GM12873 (cell line): ENCODE measurements at regions not wholly inside any gene's neighbourhood (a gene's known extent, or its start where the extent isn't known, plus 50 kb on each side); places are given as distances from the start of the nearest gene placed in this dataset.

ENCODE experiments used
- TF ChIP-seq, protein P1 (sequence below): IDR thresholded peaks from 2 replicates; pipeline ENCODE4 v1.5.1; 2012; ENCODE audit warnings: low read depth, mild to moderate bottlenecking, moderate library complexity, low read length, control low read depth; ENCODE audit not compliant: insufficient read depth; ENCODE audit errors: missing control alignments

DNA sequence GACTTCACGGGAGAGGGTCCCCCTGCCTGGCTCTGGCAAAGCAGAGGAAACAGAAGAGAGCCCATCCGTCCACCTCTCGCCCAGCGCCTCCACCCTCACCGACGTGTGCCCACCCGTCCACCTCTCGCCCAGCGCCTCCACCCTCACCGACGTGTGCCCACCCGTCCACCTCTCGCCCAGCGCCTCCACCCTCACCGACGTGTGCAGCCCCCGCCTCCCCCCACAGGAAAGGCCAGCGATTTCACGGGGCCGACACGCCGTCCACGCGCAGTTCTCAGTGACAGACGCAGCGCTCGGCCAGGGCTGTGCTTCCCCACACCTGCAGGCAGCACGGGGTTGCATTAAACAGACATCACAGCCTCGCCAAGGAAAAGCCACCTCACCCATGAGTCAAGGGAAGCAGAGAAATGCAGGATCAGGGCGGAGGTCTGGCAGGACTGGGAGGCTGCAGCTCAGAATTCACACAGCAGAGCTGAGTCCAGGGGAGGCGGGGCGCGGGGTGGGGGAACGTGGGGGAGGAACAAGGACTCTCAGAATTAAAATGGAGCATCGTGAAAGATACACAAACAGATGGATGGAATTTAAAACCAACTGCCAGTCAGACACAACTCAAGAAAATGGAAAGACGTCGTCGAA, 377.7 kb downstream of the BRD1 start:
- TF ChIP-seq, protein P1, sequence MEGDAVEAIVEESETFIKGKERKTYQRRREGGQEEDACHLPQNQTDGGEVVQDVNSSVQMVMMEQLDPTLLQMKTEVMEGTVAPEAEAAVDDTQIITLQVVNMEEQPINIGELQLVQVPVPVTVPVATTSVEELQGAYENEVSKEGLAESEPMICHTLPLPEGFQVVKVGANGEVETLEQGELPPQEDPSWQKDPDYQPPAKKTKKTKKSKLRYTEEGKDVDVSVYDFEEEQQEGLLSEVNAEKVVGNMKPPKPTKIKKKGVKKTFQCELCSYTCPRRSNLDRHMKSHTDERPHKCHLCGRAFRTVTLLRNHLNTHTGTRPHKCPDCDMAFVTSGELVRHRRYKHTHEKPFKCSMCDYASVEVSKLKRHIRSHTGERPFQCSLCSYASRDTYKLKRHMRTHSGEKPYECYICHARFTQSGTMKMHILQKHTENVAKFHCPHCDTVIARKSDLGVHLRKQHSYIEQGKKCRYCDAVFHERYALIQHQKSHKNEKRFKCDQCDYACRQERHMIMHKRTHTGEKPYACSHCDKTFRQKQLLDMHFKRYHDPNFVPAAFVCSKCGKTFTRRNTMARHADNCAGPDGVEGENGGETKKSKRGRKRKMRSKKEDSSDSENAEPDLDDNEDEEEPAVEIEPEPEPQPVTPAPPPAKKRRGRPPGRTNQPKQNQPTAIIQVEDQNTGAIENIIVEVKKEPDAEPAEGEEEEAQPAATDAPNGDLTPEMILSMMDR, result no peak

DNA sequence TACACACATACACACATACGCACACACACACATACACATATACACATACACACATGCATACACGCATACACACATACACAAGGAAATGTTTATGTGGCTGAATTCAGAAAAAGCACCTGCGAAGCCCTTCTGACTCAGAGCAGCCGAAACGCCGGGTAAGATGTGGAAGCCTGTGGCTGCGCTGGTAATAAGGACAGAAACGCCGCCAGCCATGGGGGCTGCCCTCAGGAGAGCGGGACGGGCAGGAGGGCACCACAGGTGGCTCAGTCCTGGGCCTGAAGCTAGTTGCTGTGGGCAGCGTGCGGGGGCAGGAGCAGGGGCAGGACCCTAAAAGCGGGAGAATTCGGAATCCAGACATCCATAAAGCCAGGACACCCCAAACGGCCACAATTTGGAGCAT, 378.3 kb downstream of the BRD1 start:
- TF ChIP-seq, protein P1, result no peak

DNA sequence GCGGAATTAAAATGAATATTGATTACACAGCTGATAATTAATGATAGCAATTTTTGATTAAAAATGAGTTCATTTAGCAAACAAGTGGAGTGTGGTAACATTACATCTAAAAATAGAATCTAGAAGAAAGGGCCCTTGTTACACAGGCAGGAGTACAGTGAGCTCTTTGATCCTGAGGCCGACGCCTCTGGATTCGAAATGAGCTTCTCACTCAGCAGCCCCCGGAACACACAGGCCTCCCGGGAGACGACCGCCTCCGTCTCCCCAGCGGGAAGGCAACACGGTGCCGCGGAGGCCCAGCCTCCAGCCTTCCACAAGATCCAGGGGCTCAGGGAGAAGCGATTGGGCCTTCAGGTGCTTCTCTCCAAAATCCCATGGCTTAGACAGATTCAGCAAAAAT, 379.1 kb downstream of the BRD1 start:
- TF ChIP-seq, protein P1, result no peak

DNA sequence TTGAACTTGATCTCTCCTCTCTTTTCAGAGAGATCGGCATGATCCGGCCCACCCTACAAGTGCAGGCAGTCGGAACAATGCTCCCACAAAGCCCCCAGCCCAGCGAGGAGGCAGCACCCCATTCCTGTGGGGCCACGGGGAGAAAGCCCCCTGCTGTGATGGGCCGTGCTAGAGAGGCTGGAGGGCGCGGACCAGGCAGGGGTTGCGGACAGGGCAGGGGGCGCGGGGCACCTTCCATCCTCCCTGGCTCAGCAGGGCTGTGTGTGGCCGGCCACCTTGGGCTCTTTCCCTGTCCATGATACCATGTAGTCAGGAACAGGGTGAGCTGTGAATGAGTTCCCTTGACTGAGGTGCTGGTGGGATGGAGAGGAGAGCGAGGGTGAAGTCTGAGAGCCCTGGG, 379.8 kb downstream of the BRD1 start:
- TF ChIP-seq, protein P1, result no peak

DNA sequence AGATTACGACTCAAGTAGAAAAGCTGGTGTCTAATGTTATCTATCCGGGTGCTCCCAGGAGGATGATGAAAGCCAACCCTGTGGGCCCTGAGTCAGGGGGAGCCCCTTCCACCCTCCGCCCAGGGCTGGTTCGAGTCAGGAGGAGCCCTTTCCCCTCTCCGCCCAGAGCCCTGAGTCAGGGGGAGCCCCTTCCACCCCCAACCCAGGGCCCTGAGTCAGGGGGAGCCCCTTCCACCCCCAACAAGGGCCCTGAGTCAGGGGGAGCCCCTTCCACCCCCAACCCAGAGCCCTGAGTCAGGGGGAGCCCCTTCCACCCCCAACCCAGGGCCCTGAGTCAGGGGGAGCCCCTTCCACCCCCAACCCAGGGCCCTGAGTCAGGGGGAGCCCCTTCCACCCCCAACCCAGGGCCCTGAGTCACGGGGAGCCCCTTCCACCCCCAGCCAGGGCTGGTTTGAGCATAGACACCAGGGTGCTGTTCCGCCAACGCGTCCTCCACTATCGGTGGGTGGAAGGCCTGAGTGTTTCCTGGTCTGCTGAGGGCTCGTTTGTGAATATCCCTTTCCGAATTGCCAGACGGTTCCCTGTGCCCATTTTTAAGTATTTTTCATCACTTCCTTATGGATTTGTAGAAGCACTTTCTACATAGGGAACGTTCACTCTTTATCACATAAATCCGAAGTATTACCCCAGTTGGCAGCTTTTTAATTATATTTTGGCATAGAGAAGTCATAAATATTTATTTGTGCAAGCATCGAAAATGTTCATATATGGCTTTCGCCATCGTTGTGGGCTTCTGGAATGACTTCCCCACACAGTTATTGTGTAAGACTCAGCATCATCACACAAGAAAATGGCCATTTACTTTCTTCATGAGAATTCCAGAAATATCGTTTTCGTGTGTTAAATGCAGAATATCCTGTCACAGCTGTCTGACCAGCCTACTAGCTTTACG, 380.6 kb downstream of the BRD1 start:
- TF ChIP-seq, protein P1, result no peak

DNA sequence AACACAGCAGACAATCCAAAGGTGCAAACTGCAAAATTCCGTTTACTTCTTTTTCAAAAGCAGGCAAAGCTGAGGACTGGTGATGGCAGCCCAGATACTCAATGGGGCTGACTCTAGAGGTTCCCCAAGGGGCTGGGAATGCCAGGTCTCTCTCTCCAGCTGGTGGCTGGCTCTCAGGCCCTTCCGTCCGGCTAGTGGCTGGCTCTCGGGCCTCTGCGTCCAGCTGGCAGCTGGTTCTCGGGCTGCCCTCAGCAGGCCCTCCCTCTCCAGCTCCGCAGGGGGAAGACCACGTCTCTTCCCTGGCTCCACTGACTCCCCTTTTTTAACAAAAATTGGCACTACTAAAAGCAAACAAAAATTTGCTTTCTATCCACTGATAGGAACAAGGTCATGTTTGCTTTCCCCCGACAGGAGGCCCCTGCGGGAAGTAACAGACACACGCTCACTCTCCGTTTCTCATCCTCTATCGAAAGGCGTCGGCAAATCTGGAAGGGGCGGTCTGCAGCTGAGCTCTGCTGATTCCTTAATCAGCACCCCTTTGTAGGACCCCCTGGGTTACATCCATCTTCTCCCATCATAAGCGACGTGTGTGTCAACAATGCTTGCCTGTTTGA, 381.4 kb downstream of the BRD1 start:
- TF ChIP-seq, protein P1, result no peak

DNA sequence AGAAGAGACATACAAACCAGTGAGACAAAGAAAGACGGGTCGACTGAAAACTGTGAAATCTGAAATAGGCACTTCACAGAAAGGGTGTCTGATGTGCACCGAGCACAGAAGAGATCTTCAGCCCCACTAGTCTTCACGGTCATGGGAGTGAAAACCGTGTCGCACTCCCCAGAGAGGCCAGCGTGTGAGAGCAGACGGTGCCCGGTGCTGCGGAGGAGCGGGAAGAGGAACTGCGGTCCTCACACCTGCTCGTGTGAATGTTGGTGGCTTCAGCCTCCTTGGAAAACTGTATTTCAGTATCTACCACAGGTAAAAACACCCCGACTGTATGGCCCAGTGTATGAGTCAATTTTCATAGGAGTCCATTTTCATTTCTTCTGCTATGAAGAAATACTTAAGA, 382.9 kb downstream of the BRD1 start:
- TF ChIP-seq, protein P1, result no peak
